Erythroblast (primary cell): ENCODE measurements at regions not wholly inside any gene's neighbourhood (a gene's known extent, or its start where the extent isn't known, plus 50 kb on each side); places are given as distances from the start of the nearest gene placed in this dataset.

Source experiments
- DNase-seq, 2 experiments: peaks; one replicate each; lab custom pipeline; 2025; lab: John Stamatoyannopoulos, UW
- GATA1 ChIP-seq: IDR thresholded peaks from 2 replicates; pipeline ENCODE4 v1.6.1; 2011; ENCODE audit warnings: low read depth, mild to moderate bottlenecking, control low read depth, low read length, moderate library complexity
- POLR2A ChIP-seq: IDR thresholded peaks from 2 replicates; pipeline ENCODE4 v1.6.1; 2011; ENCODE audit warnings: mild to moderate bottlenecking, low read length

DNA sequence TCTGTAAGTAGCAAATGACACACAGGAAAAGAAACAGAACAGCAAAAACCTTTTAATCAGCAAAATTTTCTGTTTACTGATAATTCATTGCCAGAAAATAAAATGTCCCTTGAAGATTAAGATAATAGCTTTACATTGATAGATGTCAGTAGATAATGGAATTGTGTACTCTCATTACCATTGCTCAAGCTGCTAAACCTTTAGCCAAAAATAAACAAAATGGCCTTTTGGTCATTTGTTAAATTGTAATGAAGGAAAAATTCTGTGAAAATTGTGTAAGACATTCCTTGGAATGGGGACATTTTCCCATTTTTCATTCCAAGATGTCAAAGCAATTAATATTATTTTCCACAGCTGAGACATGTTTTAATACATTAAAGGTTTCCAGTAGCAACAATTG lies 189.8 kb downstream of the PLOD2 start:
- DNase-seq: no peak
- TF ChIP-seq POLR2A (no peak), GATA1 (no peak)

DNA sequence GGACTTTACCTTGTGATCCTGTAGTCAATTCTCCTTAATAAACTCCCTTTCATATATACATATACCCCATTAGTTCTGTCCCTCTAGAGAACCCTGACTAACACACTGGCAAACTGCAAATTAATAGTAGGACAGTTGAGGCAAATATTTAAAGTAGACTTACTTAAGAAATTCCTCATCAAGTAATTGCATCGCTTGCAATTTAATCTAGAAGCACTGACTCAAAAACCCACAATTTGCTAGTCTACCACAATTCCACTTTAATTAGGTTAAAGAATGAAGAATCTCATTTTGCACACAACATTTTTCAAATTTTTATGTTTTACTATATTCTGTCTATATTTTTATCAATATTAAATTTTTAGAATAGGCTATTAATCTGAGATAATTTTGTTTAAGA lies 188.1 kb downstream of the PLOD2 start:
- TF ChIP-seq POLR2A (no peak), GATA1 (no peak)

DNA sequence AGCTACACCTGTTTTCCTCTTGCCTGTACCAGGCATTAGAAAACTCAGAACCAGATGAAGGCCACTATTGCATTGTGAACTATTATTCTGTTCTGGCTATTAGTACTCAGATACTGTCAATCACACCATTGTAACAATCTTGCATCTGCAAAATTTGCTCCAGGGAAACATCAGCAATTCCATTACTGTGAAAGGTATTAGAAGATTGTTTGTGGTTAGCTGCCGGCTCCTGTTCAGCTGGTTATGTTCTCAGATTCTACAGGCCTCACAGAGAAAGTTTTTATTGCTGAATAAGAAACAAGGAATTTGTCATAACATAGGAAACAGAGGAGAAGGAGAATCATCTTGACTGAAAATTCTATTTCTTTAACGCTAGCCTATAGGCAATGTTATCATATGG lies 179.9 kb downstream of the PLOD2 start:
- TF ChIP-seq GATA1 (no peak), POLR2A (no peak)
- DNase-seq: no peak

More for the DNA sequence above, 188.1 kb downstream of the PLOD2 start:
- no peak for DNase-seq

- TF ChIP-seq POLR2A: no peak
- DNase-seq: no peak
Observed at GRCh38 chr3:145983101-145983500, 177.9 kb downstream of the PLOD2 start.
